G401 (cell line): ENCODE measurements at regions not wholly inside any gene's neighbourhood (a gene's known extent, or its start where the extent isn't known, plus 50 kb on each side); places are given as distances from the start of the nearest gene placed in this dataset.

Experiments
- DNase-seq: peaks from one replicate; pipeline ENCODE4 v3.0.0-alpha.2; 2015; ENCODE audit warnings: low spot score
- in situ Hi-C: cut with HindIII; loops from 2 replicates; pipeline ENCODE4 v1.10.0; 2016; ENCODE audit warnings: low sequenced_read_pairs, mixed read lengths

DNA sequence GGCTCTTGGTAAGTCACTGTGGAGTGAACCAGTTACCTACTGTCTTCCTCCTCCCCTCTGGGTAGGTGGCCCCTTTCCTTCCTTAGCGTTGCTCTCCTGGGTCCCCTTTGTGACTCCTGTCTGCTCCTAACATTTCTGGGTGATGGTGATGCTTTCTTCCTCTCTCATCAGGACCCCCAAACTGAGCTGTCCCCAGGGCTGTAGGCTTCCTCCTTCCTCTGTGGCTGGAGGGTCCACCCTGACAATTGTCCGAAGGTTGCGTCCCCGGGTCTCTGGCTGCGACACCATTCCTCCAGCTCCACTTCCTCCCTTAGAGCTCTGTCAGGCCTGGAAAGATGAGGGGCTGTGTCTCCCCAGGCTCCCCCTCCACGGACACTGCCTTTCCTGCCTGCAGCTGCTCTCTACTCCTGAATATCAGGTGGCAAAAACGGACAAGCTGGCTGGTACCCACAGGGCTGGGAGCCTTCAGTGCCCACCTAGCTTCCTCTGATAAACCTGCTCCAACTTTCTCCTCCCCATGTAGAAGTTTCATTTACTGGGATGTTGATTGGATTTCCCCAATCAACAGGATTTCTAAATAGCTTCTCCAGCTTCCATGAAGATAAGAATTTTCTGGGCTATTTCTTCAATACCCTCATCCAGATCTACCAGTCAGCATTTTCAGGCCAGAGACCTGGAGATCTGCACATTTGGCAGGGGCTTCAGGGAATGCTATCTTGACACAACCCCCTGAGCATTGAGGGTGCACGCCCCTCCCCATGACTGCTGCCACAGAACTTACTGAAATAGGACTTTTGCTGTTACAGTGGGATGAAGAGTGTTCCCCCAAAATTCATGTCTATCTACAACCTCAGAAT lies 506.5 kb downstream of the TCERG1L start:
- DNase-seq: no peak
- in situ Hi-C loops: no loop called here

DNA sequence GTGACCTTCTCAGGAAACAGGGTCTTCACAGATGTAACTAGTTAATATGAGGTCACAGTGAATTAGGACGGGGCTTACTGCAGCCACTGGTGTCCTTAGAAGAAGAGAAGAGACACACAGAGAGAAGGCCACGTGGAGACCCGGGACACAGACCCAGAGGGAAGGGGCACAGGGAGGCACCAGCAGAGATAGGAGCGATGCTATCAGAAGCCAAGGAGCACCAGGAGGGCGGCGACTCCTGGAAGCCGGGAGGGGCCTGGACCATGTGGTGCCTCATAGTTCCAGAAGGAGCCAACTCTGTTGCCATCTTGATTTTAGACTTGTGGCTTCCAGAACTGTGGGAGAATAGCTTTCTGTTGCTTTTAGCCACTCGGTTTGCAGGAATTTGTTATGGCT lies 505.9 kb downstream of the TCERG1L start:
- in situ Hi-C loops: no loop called here
- no peak for DNase-seq

DNA sequence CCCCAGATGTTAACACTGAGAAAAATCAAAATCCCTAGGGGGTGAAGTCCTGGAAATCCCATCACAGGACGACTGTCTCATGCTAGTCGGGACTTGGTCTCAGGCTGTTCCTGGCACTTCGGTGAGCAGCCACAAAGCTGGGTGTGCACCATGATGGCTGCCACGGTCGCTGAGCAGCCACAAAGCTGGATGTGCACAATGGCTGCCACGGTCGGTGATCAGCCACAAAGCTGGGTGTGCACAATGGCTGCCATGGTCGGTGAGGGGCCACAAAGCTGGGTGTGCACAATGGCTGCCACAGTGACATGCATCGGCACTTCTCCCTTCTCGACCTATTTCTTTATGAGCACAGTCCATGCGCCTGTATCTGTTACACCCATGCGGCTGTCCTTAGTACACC lies 505.1 kb downstream of the TCERG1L start:
- DNase-seq: no peak
- in situ Hi-C loops: no loop called here

DNA sequence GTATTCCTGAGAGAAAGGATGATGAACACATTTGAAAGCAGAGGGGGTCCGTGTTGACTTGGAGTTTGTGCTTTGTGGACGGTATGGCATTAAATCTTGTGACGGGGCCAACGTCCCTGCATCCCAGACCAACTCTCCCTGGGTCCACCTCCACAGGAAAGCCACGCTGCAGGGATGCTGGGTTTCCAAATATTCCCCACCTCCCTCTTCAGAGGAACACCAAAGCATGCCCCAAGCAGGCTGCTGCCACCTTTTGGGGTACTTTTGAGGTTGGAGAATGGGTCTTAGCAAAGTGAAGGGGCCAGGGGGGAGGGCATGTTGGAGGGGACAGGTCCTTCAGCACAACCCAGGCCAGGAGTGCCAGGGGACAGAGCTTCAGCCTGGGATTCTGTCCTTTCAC lies 504.4 kb downstream of the TCERG1L start:
- no peak for DNase-seq
- in situ Hi-C loops: no loop called here

DNA sequence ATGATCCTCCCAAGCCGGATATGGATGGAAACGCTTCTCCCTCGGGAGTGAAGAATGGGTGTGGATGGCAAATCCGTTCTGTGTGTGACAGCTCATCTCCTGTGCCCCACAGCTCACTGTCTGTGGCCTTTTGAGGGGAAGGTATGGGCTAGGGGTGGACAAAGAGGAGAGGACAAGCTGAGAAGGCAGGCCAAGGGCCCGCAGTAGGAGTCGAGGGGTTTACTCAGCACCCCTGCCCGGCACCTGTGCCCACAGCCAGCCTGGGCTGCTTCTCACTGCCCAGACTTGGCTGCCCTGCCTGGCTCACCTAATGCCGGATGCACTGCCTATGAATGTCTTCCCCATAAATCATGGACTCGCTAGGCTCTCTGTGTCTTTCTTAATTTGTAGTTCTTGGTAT lies 503.8 kb downstream of the TCERG1L start:
- in situ Hi-C loops: no loop called here
- no peak for DNase-seq

DNA sequence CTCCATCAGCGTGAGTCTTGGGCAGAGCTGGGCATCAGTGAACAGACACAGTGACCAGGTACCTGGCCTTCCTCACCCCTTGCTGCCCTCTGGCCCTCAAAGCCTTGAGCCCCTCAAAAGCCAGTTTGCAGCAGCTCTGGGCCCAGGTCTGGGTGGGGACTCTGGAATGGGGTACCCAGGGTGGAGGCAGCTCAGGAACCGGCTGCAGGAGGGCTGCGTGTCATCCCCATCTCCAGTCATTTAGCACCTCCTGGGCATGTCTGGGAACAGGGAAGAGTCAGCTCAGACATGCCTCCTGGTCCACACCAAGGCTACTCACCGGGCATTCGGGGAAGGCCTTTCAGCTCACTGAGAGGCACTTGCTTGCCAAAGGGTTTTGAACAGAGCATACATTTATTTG lies 503.3 kb downstream of the TCERG1L start:
- in situ Hi-C loops: no loop called here

DNA sequence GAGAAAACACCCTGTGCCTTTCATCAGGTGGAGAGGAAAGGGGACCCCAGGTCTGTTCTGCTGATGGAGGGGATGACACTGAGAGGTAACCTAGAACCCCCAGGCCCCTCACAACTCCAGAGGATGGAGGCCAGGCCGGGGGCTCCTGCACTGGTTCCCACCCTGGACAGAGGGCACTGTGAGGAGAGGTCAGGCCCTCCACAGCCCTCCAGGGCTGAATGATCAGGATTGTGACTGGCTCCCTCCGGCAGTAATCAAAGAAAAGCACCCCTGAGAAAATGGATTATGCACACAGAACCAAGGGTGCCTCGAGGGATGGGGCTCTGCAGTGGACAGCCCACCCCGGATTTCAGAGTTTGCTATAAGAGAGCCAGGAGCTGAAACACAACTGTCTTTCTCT lies 502.8 kb downstream of the TCERG1L start:
- no peak for DNase-seq
- in situ Hi-C loops: no loop called here

More for the DNA sequence above, 503.3 kb downstream of the TCERG1L start:
- no peak for DNase-seq

DNA sequence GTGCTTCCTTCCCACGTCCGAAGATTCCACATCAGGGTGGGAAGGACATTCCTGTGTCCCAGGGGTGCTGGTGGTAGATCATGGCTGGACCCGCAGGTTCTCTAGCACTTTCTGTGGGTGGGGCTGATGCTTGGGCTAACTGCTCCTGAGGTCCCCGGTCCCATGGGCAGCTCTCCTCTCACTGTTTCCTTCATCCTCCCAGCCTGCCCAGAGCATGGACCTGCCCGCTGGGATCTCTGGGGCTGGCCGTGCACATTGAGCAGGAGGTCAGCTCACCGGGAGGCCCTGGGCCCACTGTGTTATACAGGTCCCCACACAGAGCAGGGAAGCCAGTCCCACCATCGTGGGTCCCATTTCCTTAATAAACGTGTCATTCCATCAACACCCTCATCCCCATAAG lies 502.3 kb downstream of the TCERG1L start:
- DNase-seq: no peak
- in situ Hi-C loops: no loop called here

DNA sequence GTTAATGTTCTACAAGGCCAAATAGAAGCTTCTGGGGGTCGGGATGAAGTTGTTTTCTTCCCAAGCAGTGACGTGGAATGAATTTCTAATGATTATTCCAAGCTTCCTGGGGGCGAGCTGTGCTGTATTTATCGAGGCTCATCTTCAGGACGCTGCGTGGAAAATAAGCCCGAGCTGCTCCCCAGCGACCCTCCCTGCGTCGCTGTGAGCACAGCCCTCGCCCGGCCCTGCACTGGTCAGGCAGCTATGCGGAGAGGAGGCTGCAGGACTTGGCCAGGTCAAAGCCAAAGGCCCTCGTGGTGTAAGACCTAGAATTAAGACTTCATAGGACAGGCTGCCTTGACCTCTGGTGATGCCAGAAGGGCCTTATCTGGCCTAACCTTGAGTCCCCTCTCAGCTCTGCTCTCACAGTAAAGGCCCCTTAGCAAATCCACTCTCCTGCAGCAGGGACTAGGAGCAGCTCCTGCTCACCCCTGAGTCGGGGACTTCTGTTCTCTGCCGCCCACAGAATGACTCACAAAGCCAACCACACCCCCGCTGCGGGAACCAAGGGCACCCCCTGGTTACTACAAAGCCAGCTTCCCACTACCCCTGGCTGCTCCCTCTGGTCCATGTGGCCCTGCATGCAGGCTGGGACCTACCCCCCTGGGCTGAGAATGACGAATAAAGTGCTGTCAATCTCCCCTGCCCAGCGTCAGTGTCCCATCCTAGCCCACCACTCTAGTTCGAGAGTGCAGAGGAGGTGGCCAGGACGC lies 501.6 kb downstream of the TCERG1L start:
- DNase-seq: no peak
- in situ Hi-C loops: no loop called here

DNA sequence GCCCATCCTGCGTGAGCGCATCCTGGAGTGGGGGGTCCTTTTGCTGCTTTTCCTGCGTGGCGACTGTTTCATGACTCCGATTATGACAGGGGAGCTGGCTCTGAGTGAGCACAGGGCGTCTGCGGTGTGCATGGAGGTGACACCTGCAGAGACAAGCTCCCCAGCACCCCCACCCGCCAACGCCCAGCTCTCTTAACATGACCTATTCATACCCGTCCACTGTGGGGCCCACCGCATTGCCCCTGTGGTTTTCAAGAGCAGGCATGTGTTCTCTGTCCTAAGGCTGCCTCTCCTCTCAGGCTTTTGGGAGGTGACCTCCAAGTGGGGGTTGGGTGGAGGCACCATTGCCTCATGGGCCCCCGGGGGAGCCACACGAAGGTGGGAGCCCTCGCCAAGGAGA lies 500.7 kb downstream of the TCERG1L start:
- in situ Hi-C loops: no loop called here
- no peak for DNase-seq

DNA sequence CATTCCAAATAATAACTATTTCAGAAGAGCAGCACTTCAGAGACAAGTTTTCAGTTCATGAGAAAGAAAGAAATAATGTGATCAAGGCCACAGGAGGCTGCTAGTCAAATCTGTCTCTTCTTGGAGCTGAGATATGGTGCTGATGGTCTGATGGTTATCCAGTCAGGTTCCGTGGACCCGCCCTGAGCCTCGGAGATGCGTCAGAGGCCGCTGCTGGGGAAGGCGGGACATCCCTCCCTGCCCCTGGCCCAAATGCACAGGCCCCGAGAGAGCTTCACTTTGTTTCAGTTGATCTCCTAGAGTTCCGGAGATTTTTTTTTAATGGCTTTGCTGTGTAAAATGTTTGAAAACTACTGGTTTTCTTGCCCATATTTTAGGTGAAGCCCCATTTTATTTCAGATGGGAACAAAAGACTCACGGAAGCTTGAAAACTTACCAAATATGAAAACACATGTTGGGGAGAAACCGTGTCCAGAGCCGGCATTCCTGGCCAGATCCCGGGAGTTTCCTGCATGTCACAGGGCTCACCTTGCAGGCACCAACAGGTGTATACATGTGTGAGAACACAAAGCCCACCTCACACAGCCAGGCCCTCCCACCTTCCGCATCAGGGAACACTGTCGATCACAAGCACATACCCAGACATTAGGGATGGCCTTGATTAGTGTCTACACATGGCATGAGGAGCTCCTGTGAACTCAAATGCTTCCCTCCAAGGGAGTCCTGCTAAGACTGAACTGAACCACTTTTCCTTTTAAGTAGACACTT lies 499.0 kb downstream of the TCERG1L start:
- in situ Hi-C loops: no loop called here
- DNase-seq: no peak

DNA sequence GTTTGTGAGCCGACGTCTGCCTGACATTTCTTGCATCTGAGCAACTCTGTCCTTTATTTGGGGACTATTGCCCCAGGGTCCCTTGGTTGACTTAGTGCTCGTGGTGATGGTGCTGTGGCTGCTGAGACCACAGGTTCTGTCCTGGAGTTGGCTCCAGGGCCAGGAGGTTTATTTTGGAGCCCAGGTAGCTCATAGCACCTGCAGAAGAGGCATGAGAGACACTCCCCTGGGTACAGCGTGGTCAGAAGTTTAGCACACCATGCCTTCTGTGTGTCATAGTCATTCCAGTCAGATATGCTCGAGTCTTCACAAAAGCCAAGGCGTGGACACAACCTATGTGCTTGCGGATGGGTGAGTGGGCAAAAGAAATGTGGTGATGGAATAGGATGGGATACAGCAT lies 496.9 kb downstream of the TCERG1L start:
- DNase-seq: no peak
- in situ Hi-C loops: no loop called here

DNA sequence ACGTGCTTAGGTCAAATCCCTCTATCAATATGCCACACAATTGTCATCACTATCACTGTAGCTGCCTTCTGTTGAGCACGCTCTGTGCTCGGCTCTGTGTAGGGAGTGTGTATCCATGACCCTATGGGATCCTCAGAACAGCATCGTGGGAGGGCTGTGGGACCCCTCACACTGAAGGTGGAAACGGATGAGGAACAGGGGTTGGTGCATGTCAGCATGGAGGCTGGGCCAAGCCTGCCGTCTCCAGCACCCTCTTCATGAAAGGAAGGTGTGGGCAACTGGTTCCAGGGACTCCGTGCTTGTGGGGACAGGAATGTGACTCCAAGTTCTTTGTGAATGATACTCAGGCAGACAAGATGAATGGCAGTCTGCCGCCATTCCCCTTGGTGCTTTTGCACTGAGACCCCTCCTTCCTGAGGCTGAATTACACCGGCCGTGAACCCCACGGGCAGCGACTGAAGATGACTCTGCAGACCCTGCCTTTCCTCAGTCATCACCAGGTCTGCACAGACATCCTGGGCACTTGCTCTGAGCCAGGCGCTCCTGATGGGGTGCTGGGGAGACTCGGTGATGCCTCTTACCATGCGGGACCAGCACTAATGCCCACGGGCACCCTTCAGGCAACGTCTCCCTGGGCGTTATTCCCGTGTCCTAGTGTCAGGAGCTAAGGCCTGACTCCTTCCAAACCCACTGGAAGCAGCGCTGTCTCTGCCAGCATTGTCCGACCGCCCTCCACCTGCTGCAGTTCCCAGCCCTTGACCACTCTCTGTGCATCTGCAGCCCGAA lies 495.2 kb downstream of the TCERG1L start:
- no peak for DNase-seq
- in situ Hi-C loops: no loop called here

DNA sequence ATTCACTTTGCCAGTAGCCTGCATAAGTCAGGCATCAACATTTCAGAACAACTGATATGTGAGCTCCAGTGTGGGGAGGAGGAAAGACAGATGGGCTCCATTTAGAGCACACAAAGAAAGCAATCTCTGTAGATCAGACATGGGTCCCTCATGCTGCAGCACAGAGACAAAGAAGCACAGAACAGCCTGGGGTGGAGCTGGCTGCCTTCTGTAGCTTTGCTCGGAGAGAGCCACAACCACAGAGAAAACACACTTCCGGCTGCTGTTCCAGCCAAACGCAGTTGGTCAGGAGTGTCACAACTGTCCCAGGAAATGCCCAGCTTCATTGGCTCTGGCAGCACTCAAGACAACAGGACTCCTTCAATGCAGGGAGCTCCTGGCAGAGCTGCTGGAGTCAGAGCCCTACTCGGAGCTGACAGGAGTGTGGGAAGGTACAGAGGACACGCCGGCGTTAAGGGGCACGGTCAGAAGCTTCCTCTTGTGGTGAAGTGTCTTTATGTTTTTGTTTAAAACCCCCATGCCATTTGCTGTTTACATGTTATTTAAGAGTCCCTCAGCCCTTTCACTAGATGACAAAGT lies 494.4 kb downstream of the TCERG1L start:
- DNase-seq: peak; percentile 1
- in situ Hi-C loops: no loop called here

DNA sequence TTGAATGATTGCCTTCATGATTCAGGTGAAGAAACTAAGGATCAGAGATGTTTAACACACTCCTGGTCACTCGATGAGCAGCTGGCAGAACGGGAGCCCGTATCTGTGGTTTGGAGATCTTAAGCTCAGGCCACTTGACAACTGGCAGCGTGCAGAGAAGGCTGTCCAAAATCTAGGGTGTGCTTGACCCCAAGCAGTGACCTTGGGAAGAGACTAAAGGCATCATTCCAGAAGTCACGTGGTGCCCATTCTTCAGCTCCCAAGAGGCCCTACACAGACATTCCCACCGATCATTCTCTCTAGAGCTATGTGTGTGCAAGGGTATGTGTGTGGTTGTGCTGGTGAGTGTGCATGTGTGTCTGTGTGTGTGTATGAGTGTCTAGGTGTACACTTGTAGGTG lies 493.8 kb downstream of the TCERG1L start:
- DNase-seq: no peak
- in situ Hi-C loops: no loop called here

DNA sequence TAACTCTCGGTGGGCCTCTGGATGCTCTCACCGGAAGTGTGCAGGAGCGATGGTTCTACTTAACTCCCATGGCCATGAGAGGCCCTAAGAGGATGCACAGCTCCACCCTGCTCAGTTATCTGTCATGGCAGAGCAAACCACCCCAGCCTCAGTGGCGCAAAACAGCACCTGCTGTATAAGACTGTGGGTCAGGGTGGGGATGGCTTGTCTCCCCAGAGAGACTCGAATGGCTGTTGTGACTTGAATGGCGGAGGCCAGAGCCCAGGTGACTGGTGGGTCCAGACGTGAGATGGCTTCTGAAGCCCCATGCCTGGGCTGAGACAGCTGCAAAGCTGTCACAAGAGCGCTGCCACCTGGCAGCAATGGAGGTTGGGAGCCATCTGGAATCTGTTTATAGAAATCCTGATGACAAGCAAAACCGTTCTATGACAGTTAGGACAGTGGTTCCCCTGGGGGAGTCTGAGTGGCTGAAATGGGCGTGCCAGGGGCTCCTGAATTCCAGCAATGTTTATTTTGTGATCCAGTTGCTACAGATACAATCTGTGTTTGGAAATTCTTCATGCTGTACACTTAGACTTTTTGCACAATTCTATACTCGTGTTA lies 490.5 kb downstream of the TCERG1L start:
- DNase-seq: no peak
- in situ Hi-C loops: no loop called here

DNA sequence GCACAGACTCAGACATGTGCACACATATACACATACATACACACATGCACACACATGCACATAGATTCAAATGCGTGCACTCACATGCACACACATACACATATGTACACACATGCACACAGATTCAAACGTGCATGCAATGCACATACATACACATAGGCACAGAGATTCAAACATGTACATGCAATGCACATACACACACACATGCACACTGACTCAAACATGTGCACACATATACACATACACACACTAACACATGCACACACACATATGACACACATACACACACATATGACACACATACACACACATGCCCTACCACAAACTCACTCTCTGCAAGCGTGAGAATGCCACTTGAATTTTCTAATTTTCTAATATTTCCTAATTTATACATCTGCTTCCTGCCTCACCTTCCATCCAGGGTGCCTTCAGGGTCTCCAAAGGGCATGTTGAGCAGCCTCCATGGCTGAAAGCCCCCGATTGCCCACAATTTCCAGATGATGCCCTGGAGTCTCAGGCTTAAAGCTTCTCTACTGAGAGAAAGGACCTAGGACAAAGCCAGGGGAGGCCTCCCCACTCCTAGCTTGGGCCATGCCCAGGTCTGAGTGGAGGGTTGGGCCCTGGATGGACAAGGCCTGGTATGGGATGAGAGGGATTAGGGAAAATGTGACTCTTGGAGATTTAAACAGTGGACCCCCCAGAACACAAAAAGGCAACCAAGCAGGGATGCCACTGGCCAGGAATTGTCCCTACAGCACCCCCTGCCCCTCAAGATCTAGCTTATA lies 487.1 kb downstream of the TCERG1L start:
- in situ Hi-C loops: no loop called here

DNA sequence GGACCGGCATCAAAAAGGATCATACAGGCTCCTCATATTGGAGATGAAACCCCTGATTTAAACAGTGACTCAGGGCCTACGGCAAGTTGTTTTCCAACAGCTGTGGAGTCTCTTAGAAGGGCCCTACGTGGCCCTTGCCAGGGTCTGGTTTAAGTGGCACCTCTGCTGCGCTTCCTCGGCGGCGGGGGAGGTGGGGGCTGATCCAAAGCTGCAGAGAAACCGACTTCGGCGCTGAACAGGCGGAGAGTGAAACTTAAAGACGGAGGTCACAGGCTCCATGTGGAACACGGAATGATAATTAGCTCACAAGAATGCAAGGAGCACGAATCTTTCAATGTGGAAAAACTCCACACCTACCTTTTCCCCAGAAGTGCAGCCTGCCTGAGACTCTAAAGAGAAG lies 477.9 kb downstream of the TCERG1L start:
- in situ Hi-C loops: no loop called here
- DNase-seq: no peak

More for the DNA sequence above, 487.1 kb downstream of the TCERG1L start:
- DNase-seq: no peak
